CD4-positive, alpha-beta T cell treated with Interleukin-17A for 4 hours (primary cell): ENCODE measurements at regions not wholly inside any gene's neighbourhood (a gene's known extent, or its start where the extent isn't known, plus 50 kb on each side); places are given as distances from the start of the nearest gene placed in this dataset.
"Not testable (repeated sequence)": the region's sequence is repeated elsewhere in the genome, so short reads cannot be mapped to it uniquely, and the experiment has no call there.

Experiments
- DNase-seq: peaks from one replicate; pipeline ENCODE4 v3.0.0-alpha.2; 2020; ENCODE audit warnings: mixed read lengths

- no peak for DNase-seq
Measured at GRCh38 chr2:231644426-231644825, 51.8 kb downstream of the TEX44 start.

DNA sequence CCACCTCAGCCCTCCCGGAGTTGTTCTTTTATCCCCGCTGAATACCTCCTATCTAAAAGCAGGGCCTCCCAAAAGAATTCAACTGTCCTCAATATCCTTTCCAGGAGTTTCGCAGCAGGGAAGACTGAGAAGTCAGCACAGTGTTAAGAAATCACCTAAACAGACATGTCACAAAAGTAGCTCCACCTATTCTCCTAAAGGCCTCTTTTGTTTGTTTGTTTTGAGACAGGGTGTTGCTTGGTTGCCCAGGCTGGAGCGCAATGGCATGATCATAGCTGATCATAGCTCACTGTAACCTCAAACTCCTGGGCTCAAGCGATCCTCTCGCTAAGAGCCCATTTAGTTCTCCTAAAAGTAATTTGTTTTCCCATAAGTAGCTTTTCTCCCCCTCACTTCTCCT, 53.8 kb downstream of the TEX44 start:
- DNase-seq = no peak

DNA sequence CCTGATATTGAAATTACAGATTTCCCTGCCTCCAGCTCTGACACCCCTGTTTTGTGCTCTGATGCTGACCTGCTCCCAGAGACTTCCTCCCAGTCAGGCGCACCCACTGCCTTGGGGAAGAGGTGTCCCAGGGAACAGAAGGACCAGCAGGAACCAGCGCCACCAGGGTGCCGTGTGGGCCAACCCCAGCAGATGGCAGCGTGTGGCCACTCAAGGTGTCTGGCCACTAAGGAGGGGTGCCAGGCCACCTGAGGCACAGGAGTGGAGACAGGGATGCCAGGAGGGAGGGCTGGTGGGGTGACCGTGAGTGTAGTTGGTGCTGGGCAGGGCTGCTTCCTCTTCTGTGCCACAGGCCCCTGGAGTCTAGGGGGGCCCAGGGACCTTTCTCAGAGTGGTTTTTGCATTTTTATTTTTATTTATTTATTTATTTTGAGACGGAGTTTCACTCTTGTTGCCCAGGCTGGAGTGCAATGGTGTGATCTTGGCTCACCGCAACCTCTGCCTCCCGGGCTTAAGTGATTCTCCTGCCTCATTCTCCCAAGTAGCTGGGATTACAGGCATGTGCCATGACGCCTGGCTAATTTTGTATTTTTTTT, 56.0 kb downstream of the TEX44 start:
- DNase-seq = peak; percentile 66

DNA sequence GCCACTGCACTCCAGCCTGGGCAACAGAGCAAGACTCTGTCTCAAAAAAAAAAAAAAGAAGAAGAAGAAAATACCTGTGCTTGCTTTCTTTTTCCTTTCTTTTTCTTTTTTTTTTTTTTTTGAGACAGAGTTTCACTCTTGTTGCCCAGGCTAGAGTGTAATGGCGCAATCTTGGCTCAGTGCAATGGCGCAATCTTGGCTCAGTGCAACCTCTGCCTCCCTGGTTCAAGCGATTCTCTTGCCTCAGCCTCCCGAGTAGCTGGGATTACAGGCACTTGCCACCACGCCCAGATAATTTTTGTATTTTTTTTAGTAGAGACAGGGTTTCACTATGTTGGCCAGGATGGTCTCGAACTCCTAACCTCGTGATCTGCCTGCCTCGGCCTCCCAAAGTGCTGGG, 56.8 kb upstream of the PTMA start:
- DNase-seq = not testable (repeated sequence)

- no peak for DNase-seq
Measured at GRCh38 chr2:231655488-231655887, 52.8 kb upstream of the PTMA start.

GRCh38 chr2:231655894-231656293, 52.4 kb upstream of the PTMA start:
- no peak for DNase-seq
